GM18517 (cell line): ENCODE measurements at regions not wholly inside any gene's neighbourhood (a gene's known extent, or its start where the extent isn't known, plus 50 kb on each side); places are given as distances from the start of the nearest gene placed in this dataset.
"Not testable (repeated sequence)": the region's sequence is repeated elsewhere in the genome, so short reads cannot be mapped to it uniquely, and the experiment has no call there.

ENCODE experiments used
- ATAC-seq: cut with Tn5 transposase; IDR thresholded peaks from one replicate; pipeline ENCODE4 v1.9.1; 2021; ENCODE audit warnings: mild to moderate bottlenecking, moderate library complexity; ENCODE audit not compliant: unreplicated experiment

DNA sequence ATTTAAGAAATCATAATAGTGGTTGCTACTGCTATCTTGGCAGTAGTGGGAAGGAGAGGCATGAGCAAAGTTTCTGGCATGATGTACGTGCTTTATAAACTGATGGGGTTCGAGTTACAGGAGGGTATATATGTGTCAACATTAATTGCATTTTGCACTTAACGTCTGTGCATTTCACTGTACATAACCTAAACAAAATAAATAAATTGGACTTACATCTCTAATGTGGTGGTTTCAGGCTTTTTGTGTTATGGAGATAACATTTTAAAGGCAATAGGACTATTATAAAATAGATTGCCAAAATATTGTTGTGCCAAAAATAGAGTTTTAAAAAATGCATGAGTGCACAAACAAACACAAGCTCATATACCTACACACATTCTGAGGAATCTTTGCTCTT, 1001.1 kb upstream of the GJE1 start:
- no peak for ATAC-seq

DNA sequence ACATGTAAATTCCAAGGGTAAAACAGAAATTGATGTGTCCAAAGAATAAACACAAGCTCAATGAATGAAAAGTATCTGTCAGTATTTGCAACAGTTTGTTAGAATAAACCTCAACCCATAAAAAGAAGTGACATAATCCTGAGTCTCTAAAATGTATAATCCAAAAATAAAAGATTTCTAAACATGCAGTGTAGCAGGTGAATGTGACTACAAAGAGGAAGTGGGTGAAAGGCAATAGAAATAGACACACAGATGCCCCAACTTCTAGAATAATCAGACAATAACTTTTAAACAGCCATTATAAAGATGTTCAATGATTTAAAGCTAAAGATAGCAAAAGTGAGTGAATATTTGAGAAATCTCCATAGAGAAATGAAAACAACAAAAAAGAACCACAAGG, 1009.2 kb upstream of the GJE1 start:
- no peak for ATAC-seq

DNA sequence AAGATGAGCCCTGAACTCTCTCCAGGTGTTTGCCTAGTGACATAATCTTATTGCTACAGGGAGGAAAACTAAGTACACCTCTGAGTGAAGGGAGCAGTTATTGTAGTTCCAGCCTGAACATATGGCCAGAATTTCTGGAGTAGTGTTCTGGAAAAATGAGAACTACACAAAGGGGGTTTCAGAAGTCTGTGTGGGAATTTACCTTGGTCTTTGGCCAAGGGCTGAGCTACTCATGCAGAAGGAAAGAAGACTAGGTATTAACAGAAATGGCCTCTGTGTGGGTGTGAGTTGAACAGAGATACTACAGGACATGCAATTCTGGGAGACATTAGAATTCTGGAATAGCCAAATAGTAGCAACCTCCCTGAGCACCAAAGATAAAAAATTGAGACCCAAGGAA, 1009.7 kb upstream of the GJE1 start:
- no peak for ATAC-seq

DNA sequence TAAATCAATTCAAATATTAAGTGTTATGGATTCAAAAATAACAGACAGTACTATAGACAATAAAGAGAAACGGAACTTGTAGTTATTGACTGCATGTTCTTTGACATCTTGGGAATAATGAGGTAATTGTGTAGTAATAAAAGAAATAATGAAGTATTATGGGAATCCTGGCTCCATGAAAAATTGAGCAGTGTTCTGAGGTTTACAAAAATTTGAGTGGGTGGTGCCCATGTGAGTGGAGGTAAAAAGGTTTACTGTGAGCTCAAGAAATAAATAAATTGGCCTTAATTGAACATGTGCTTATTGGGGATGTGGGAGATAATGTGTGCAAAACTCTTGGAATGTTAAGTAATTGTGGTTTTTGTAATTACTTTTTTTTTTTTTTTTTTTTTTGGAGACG, 1013.7 kb upstream of the GJE1 start:
- ATAC-seq, result no peak

DNA sequence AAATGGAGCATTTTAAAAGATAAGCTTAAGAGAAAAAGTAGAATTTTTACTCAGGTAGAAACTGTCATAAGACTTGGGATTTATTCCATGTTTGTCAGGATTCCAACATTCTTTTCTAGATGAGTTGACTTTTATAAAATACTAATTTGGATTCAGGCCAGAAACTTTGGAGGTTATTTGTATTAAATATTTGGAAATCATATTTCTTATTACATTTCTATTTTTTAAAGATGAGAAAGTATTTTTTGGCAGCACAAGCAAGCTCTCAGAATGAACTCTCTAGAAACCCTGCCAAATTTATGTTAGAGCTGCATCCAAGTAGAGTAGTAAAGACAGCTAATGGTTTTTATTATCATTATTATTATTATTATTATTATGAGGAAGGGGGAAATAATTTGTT, 1014.9 kb upstream of the GJE1 start:
- ATAC-seq, result no peak

DNA sequence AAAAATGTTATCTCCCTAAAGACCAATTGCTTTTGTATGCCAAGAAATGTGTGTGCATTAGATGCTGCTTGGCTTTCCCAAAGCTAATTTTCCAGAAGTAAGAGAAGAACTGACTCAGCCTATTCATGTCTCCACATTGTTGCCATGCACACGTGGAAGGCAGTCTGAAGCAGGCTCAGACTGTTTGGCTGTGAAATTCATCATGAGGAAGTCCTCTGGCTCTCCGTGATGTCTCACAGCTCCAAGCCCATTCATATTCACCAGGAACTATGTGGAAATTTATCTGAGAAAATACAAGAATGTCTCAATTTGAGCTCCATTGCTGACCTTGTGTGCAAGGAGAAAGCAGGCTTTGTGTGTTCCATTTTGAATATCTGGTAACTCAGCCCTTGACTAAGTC, 1022.2 kb upstream of the GJE1 start:
- ATAC-seq, result no peak

DNA sequence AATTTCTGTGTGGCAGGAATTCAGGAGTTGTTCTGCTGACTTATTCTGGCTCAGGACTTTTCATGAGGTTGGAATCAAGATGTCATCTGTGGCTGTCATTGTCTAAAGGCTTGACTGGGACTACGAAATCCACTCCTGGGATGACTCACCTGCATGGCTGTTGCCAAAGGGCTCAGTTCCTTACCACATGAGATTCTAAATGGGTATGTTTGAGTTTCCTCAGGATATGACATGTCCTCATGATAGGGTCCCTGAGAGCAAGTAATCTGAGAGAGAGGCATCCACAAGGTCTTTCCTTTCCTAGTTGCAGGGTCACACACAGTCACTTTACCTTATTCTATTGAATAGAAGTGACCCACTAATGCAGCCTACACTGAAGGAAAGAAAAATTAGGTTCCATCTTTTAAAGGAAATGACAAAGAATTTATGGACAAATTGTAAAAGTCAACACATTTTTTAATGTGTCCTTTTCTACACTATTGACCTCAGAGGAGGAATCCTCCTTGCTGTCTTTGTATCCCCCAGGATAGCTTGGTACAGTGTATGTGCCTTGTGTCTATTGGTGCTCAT, 1025.0 kb upstream of the GJE1 start:
- no peak for ATAC-seq

DNA sequence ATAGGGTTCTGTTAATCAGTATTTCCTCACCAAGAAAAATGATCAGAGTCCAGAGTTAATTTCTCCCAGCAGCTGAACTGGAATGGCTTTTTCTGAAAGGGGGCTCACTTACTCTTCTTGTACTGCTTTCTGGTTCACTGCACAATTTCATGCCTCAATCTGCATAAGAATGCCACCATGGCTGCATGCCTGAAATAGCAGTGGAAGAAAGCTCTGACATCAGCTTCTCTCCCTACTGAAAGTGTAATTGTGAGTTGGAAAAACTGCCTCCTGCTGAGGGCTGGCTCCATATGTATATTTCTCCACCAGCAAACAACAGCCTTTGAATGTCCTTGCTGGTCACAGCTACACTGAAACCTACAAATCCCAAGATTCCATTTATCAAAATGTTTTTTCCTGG, 1027.2 kb upstream of the GJE1 start:
- ATAC-seq, result no peak

DNA sequence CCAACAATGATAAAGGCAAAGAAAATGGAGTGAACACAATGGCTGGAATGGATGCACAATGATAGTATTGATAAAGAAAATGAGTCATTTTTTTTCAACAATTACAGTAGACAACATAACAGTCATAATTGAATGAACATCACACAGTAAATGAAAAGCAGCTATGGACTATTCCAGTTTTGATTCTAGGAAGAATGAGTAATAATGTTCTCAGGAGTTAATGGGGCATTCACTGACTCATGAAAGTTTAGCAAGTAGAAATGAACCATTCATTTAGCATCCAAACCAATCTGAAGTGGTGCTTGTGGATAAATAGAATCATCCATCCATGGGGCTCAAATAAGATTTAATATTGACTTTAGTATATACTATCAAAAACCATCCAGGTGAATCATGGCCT, 1029.5 kb upstream of the GJE1 start:
- ATAC-seq, result no peak

DNA sequence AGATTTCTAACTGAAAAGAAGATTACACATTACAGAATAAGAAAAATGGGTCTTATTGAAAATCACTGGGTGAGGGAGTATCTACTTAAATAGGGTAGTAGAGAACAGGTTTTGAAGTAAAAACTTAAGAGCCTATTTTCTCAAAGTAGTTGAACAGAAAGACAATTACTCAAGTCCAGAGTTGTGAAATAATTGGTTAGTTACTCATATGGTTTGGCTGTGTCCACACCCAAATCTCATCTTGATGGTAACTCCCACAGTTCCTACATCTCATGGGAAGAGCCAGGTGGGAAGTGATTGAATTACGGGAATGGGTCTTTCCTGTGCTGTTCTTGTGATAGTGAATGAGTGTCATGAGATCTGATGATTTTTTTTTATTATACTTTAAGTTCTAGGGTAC, 1035.3 kb upstream of the GJE1 start:
- ATAC-seq, result no peak

DNA sequence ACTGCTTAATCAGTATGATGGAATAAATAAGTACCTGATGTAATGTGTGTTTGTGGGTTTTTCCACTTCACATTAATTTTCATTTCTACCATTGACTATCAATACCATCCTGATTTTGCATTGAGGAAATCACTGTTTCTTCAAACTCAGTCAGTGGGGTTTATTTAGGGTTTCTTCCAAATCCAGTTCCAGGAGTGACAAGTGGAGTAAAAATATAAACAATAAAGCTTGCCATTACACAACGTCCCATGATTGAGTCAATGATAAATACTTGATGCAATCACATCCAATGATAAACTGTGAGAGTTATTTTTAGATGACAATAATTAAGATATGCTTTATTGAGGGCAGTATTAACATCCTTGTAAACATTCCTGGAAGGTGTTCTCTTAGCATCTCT, 1037.4 kb upstream of the GJE1 start:
- ATAC-seq, result no peak

DNA sequence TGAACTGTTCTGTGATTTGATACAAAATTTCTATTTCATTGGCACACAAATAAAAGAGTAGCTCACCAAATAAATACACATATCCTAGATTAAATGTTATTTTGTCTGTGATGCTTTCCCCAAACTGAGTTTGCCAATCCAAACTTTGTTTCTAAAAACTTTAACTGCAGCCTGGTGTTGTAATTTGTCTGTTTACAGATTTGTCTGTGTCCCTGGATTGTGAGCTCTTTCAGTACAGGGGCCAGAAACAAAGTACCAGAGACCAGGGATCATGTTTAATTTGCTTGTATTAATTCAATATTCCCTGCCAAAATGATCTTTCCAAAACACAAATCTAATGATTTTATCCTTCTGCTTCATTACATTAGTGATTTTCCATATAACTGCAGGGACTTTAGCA, 1044.6 kb upstream of the GJE1 start:
- ATAC-seq, result no peak

DNA sequence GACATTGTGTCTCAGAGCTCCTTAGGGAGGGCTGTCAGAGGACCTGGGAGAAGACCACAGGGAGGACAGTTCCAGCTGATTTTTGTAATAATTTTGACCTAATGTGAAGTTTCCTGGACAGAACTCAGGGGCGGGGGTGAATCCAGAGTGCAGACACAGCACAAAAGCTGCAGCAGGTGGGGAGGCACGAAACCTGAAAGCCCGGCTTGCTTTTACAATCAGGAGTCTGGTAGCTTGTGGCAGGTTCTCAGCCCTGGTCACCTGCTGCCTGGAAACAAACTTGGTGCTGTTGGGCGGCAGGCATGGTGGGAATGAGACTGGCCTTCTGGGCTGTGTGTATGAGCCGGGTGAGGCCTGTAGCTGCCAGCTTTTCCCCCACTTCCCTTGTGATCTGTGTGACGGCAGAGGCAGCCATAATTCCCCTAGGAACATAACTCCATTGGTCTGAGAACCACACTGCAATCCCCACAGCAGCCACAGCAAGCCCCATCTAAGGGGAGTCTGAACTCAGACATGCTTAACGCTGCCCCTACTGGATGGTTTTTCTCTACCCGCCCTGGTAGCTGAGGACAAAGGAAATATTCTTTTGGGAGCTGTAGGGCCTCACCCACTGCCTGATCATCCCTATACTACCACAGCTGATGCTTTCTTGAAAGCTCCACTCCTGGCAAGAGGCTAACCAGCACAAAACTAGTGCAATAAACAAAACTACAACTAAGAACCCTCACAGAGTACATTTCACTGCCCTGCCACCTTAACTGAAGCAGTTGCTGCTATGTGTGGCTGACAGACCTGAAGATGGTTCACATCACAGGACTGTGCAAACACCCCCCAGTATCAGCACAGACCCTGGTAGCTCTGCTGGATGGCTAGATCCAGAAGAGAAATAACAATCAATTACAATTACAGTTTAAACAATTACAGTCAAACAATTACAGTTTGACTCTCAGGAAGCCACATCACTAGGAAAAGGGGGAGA, 1055.1 kb upstream of the GJE1 start:
- peak; percentile 83 for ATAC-seq

DNA sequence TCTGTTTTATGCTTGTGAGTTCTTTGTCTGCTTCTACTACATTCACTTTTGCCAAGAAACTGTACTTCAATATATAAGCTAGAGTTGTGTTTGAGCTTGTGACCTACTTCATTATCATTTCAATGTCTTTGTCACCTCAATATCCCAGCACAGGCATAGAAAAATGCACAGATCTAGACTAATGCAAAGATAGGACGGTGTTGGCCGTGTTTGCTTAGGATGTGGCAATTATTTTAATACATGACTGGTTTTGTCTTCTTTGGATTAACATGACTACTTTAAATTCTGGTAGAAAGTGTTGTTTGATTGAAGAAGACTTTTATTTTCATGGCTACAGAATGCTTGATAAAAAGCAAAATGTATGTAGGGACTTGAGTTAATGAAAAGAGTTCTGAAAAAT, 1075.0 kb upstream of the GJE1 start:
- no peak for ATAC-seq

DNA sequence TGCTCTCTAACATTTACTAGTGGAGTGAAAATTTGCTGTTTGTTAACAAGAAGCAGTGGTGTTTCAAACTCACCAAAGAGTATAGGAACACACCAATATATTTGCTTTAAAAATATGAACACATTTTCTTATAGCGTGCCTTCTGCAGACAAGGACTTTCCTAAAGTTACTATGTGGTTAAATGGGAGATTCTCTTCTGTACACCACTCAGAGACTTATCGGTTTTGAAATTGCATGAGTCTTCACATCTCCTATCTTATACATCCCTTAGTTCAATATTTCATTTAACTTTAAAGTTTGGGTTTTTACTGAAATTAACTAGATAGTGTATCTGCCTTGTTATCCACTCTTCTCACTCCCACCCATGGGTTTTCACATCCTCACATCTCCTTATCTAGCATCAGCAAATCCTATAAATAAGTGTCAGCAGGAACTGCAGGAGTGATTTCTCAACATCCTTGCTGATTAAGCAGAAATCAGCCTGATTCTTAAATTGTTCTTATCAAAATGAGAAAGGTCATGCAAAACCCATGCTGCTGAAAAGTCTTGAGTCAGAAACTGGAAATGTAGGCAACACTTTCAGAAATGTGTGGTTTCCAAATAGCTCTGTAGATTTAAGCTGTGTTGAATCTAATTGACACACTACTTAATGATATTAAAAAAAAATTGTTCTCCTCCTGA, 1075.6 kb upstream of the GJE1 start:
- no peak for ATAC-seq

DNA sequence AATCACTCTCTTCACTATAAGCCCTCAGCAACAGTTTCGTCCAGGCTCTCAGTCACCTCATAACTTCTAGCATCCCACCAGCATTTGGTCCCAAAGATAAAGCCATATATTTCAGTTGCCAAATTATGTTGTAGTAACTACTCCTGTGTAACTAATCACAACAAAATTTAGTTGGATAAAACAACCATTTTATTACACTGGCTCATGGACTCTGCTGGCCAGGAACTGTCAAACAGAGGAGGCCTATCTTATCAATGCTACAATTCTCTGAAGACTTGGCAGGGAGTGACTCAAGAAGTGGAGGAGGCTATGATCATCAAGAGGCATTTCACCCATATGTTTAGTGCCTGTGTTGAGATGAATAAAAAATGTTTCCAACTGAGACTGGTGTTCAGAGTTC, 1082.3 kb upstream of the GJE1 start:
- no peak for ATAC-seq

DNA sequence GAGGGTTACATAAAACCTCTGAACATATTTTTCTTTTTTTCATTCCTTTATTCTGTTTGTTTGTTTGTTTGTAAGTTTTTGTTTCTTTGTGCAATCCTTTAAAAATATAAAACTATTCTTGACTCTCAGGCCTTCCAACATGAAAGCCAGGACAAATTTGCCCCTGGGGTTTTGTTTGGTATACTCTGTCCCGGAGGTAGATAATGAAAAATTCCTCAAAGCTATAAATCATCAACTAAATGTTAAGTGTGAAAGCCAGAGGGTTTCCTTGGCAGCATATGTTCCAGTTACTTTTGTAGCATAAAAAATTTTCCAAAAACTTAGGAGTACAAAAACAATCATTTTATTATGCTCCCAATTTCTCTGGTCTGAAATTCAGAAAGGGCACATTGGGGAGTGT, 1084.3 kb upstream of the GJE1 start:
- no peak for ATAC-seq

DNA sequence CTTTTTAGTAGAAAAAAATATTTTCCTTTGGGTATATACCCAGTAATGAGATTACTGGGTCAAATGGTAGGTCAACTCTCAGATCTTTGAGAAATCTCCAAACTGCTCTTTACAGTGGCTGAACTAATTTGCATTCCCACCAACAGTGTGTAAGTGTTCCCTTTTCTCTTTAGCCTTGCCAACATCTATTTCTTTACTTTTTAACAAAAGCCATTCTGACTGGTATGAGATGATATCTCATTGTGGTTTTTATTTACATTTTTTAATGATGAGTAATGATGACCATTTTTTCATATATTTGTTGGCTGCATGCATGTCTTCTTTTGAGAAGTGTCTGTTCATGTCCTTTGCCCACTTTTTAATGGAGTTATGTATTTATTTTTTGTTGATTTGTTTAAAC, 1086.2 kb upstream of the GJE1 start:
- not testable (repeated sequence) for ATAC-seq

DNA sequence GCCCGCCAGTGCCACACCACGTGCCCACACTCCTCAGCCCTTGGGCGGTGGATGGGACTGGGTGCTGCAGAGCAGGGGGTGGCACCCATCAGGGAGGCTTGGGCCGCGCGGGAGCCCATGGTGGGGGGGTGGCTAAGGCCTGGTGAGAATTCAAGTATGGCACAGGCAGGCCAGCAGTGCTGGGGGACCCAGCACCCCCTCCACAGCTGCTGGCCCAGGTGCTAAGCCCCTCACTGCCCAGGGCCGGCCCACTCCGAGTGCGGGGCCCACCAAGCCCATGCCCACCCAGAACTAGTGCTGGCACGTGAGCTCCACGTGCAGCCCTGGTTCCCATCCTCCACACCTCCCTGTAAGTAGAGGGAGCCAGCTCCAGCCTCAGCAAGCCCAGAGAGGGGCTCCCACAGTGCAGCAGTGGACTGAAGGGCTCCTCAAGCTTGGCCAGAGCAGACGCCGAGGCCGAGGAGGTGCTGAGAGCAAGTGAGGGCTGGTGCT, 1091.1 kb upstream of the GJE1 start:
- ATAC-seq, result no peak

DNA sequence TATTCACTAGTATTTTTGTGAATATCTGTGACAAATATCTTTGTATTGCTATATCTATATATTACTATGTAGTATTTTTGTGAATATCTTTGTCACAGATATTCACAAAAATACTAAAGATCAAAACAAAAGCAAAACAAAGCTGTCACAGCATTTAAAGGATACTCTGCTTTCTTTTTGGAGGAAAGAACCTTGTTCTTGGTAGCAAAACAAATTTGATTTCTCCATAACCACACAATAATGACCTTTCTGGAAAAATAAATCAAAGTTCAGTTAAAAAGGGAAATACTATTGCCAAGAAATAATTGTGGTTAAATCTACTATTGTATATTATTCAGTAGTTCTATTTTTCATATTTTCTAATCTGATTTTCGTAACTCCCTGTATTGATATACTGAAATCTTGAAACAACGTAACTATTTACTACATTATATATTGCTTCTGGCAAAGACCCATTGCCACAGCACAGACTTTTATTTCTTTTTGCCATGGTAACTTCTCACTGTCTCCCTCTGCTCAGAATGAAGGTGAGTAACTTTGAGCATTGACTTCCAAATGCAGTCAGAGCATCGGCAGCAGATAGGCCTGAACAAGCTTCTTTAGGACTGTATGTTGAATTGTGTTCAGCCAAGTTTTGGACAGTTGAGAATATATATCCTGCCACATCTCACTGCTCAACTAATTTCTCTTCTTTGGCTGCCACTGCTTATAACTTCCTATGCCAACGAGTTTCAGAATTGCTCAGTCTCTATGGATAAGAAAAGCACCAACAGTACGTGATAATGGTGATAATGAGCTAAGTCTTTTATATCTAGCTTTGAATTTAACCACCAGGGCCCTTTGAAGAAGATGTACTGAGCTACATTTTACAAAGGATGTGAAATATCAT, 1097.2 kb upstream of the GJE1 start:
- no peak for ATAC-seq

DNA sequence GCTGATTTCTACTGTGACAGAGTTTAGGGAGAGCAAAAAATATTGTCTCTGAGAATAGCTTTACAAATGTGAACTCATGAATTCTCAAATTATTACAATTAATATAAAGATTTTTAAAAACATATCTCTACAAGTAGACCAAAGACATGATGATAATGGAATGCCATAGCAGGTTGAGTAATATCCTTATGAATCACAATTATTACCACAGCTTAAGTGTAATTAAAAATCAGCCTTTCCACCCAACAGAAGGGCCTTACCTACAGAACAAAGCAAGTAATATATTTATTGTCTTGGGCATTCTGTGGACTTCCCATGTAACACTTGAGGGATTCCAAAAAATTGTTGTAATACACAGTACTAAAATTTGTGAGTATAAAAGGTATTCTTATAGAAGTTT, 1099.6 kb upstream of the GJE1 start:
- no peak for ATAC-seq
